Hippocampal formation (tissue), 2 donors: ENCODE measurements at regions not wholly inside any gene's neighbourhood (a gene's known extent, or its start where the extent isn't known, plus 50 kb on each side); places are given as distances from the start of the nearest gene placed in this dataset.

Source experiments
- DNase-seq, 2 donors: peaks; one replicate each; lab custom pipeline; 2025; lab: John Stamatoyannopoulos, UW

DNA sequence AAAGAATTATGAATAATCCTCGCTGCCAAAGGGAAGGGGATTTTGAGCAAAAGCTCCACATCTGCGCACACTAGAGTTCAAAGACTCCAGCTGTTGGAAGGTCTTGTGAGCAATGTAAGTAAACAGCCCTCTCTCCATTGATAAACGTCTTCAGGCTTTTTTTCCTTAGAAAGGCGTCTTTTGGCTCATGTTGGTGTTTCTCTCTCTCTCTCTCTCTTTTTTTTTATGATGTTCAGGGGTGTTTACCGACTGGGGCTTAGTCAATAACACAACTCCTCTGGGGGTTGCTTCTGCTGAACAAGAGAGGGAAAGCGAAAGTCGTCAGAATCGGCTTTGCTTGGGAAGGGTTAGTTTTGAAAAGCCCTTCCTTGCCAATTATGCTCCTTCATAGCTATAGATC is 53.2 kb upstream of the C1QTNF7 start:
- no peak for DNase-seq

DNA sequence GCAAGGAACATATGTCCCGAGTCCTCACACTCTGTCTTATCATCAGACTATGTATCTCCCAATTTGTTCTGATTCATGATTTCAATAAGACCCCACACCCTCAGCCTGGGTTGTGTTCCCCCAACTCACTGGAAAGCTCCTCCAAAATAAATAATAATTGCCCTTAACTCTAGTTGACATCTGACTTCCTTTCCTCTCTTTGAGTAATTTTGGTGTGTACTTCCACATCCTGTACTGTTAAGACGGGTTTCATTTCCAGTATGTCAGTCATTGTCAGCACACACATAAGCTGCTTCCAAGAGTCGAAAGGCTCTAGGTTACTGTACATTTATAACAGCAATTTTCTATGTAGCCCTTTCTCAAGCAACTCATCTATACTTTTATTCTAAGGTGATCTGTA is 52.2 kb upstream of the C1QTNF7 start:
- no peak for DNase-seq

DNA sequence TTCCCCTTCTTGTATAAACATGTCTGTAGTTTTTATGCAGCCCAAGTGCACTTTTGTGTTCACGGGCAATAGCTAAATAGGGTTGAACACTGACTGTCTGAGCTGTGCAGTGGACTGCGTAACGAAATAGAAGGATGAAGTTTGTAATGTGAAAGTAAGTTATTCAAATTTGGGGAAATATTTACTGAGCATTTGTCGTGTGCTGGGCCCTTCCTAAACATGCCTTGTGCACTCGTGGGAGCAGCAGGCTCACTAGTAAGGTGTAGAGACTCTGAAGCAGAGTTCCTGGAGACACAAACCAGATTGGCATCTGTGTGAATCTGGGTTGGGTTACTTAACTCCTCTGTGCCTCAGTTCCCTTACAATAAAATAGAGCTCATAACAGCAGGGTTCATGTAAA is 51.7 kb upstream of the C1QTNF7 start:
- DNase-seq = no peak

DNA sequence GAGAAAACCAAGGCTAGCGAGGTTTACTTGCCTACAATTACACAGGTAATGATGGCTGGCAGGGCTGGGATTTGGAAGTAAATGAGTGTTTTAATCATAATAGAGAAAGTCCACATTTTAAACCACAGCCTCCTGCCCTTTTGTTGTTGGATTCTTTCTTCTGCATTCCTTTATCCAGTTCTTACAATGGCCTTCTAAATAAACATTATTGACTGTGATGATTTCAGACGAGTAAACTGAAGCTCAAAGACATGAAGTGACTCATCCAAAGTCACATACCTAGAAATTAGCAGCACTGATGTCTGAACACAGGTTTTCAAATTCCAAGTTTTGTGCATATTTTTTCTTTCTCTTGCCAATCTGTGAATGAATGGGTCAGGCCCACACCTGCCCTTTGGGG is 51.2 kb upstream of the C1QTNF7 start:
- DNase-seq = no peak
